Fibroblast of the conjunctiva (primary cell): ENCODE measurements at regions not wholly inside any gene's neighbourhood (a gene's known extent, or its start where the extent isn't known, plus 50 kb on each side); places are given as distances from the start of the nearest gene placed in this dataset.
"Not testable (repeated sequence)": the region's sequence is repeated elsewhere in the genome, so short reads cannot be mapped to it uniquely, and the experiment has no call there.

ENCODE experiments used
- DNase-seq: peaks from one replicate; pipeline ENCODE4 v3.0.0-alpha.2; 2010; ENCODE audit warnings: low read depth

DNA sequence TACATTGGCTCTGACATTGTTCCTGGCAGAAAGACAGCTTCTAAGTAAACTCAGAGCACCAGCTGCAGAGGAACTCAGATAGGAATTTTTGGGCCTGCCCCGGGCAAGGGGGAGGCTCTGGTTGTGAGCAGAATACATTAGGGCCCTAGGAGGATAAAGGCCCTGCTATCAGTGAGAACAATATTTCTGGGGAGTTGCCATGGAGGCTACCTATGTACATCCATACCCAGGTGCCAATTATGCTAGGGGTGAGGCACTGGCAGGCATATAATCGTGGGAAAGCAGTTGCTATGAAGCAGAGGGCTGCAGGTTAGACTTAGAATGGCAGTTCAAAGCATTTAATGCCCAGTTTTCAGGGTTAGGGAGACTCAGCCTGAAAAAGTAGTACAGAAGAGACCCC lies 273.5 kb upstream of the EDA2R start:
- DNase-seq = no peak

- DNase-seq = no peak
Measured at GRCh38 chrX:66902081-66902480, 263.2 kb upstream of the EDA2R start.

DNA sequence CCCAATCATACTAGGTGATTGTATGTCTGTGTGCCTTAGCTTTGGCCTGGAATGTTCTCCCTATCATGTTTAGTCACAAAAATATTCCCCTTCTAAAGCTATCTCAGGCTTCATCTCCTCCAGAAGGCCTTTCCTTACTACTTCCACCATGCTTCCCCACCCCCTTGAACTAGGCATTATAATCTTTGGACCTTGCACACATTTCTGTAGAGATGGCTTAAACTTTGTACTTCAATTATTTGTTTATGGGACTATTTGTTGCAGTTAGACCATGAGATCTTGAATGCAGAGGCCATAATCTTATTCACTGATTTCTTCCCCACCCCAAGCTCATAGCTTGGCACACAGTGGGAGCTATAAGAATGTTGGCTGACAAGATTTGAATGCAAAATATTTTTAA lies 262.0 kb upstream of the EDA2R start:
- no peak for DNase-seq

- no peak for DNase-seq
Measured at GRCh38 chrX:66892004-66892403, 253.1 kb upstream of the EDA2R start.

DNA sequence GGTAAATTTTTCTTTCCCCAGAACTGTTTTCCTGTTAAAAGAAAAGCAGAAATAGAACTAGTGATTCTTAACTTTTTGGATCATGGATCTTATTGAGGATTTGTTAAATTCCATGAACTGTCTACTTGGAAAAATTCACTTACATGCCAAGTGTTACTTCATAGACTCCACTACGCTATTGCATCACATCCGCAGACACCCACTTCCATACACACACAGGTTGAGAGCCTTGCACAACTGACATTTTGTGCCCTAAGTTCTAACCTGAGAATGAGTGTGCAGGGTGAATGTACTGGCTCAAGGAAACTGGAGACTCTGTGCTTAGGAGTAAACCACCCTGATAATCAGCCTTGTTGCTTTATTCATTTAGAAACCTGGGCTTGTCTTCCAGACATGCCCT lies 250.5 kb upstream of the EDA2R start:
- no peak for DNase-seq

- no peak for DNase-seq
Measured at GRCh38 chrX:66882101-66882500, 243.2 kb upstream of the EDA2R start.

DNA sequence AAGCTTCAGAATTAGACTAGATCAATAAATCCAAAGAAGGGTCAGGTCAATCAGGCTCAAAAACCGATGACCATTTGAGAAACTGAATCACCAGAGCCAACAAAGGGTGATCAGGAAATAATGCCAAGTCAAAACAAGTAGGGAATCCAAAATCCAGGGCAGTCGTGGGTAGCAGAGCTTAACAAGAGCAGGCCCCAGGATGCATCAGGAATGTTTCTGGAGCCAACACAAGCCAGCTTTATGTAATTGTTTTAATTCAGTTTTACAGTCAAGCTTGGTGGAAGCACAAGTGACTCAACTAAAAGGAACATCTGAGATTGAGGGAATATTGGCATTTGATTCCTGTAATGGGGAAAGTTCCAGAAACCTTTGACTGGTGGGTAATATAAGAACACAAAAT lies 237.9 kb upstream of the EDA2R start:
- no peak for DNase-seq

- DNase-seq = no peak
Measured at GRCh38 chrX:66872771-66873170, 233.9 kb upstream of the EDA2R start.

- DNase-seq = no peak
Measured at GRCh38 chrX:66863721-66864120, 224.8 kb upstream of the EDA2R start.

- DNase-seq = no peak
Measured at GRCh38 chrX:66833426-66833825, 194.5 kb upstream of the EDA2R start.

DNA sequence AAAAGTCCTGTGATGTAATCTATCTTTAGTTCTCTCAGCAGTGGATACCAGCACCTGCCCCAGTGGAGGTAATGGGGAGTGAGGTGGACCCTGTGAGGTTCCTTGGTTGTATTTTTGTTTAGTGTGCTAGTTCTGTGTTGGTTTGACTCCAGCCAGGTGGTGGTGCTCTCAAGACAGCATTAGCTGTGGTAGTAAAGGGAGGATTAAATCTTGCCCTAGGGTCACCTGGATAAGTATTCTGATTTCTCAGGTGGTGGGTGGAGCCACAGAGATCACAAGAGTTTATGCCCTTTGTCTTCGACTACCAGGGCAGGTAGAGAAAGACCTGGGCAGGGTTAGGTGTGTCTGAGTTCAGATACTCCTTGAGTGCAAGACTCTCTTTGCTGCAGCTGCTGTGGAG lies 176.3 kb upstream of the EDA2R start:
- no peak for DNase-seq

- DNase-seq = not testable (repeated sequence)
Measured at GRCh38 chrX:66794514-66794913, 155.6 kb upstream of the EDA2R start.

- DNase-seq = no peak
Measured at GRCh38 chrX:66766318-66766717, 127.4 kb upstream of the EDA2R start.

GRCh38 chrX:66760651-66761050 lies 121.8 kb upstream of the EDA2R start:
- DNase-seq = no peak

- no peak for DNase-seq
Measured at GRCh38 chrX:66756717-66757116, 117.8 kb upstream of the EDA2R start.

GRCh38 chrX:66751136-66751782 lies 112.4 kb upstream of the EDA2R start:
- DNase-seq = no peak

GRCh38 chrX:66744519-66744918 lies 105.6 kb upstream of the EDA2R start:
- DNase-seq = not testable (repeated sequence)

GRCh38 chrX:66731398-66731797 lies 92.5 kb upstream of the EDA2R start:
- DNase-seq = peak; percentile 46

DNA sequence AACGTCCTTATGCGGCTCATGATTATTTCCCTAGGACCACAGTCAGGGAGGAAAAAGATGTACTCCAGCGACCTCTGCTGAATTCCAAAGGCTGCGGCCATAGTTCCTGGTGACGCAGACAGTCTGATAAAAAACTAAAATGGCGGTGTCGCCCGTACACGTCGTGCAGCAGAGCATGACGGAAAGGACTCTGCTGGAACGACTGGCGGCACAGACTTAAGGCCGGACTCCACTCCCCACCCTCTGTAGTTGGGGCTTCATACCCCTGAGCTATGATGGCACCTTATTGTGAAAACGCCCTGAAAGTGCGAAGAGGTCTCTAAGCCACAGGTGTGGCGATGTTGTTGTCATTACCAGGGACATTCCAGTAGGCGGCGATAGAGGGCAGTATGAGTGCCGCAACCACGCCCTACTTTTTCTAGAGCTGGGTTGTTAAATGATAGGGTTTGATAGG lies 90.0 kb upstream of the EDA2R start:
- peak; percentile 61 for DNase-seq

DNA sequence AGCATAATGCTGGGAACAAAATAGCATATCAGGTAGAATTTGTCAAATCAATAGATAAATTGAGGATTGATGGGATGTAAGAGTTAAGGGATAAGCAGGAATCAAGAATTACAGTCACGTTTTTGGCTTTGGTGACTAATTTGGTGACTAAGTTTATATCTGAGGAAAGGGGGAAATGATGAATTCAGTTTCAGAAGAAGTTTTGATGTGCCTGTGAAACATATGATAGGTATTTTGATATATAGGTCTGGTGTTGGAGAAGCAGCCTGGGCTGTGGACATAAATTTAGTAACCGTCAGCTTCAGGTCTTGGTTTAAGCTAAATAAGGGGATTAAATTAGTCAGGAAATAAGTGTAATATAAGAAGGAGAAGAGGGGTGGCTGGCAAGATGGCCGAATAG lies 79.0 kb upstream of the EDA2R start:
- no peak for DNase-seq

DNA sequence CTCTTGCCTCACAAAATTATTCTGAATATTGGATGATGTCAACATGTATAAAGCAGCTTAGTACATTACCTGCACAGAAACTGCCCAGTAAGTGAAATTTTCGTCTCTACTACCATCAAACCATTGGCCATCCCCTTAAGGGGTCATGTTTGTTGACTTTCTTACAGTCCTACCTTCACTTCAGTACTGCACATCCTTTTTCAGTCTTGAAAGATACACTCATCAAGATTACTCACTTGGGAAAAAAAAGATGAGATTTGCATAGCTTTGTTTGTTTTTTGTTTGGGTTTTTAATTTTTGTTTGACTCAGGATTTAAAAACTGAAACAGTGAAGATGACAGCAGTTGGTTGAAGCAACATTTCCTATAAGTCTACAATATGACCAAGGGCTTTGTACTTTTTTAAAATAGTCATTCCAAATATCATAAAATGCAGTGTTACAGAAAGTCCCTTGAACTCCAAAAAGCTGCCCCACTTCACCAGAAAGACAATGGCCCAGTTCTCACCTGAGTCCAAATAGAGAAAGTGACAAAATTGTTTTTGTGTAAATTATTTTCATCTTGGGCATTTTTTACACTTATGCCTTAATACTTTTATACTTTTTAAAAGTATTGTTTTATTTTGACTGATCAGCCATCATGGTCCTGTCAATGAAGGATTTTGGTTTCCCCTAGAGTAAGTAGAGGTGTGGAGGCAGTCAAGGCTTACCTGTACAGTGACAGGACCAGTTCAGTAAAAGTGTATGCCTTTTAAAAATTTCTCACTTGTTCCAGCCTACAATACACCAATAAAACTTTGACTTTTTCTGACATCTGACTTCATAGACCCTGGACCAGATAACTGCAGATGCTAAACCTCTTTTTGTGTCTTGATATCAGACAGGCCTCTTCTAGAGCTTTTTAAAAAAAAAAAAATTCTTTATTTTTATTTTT lies 59.7 kb upstream of the EDA2R start:
- DNase-seq = no peak

DNA sequence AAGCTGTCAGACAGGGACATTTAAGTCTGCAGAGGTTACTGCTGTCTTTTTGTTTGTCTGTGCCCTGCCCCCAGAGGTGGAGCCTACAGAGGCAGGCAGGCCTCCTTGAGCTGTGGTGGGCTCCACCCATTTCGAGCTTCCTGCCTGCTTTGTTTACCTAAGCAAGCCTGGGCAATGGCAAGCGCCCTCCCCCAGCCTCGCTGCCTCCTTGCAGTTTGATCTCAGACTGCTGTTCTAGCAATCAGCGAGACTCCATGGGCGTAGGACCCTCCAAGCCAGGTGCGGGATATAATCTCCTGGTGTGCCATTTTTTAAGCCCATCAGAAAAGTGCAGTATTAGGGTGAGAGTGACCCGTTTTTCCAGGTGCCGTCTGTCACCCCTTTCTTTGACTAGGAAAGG lies 53.6 kb upstream of the EDA2R start:
- DNase-seq = not testable (repeated sequence)
